Right lobe of liver (tissue), 6 donors: ENCODE measurements at regions not wholly inside any gene's neighbourhood (a gene's known extent, or its start where the extent isn't known, plus 50 kb on each side); places are given as distances from the start of the nearest gene placed in this dataset.

Source experiments
- ATAC-seq, 4 donors: fragments of 200-7000 bp; cut with Tn5 transposase; one replicate each; pipeline ENCODE4 v1.9.1; 2020; ENCODE audit warnings: mild to moderate bottlenecking in 4 of 4, moderate library complexity in 4 of 4
- DNase-seq, 3 donors: peaks; one replicate each; pipeline ENCODE4 v3.0.0-alpha.2; 2020
- H3K27ac ChIP-seq, 3 donors: fragments of 200-600 bp; one replicate each; pipeline ENCODE4 v1.8.0; 2022
- H3K27me3 ChIP-seq, 2 donors: fragments of 200-600 bp; one replicate each; pipeline ENCODE4 v1.8.0; 2022
- H3K36me3 ChIP-seq, 4 donors: fragments of 200-600 bp; sonication (generic) in 1 of 4; one replicate each; pipeline versions ENCODE4 v1.5.1 to v1.8.0; 2017 to 2022; ENCODE audit warnings: control low read depth in 1 of 4
- H3K4me1 ChIP-seq, 4 donors: fragments of 200-600 bp; sonication (generic) in 1 of 4; one replicate each; pipeline versions ENCODE4 v1.5.1 to v1.8.0; 2017 to 2022; ENCODE audit warnings: control low read depth in 1 of 4
- H3K4me3 ChIP-seq, 3 donors: fragments of 200-600 bp; one replicate each; pipeline ENCODE4 v1.8.0; 2022
- H3K9me3 ChIP-seq, 4 donors: fragments of 200-600 bp; sonication (generic) in 1 of 4; one replicate each; pipeline versions ENCODE4 v1.5.1 to v1.8.0; 2017 to 2022; ENCODE audit warnings: control low read depth in 1 of 4
- POLR2A ChIP-seq: fragments of 450-650 bp; IDR thresholded peaks from one replicate; pipeline ENCODE4 v1.6.1; 2017; ENCODE audit warnings: antibody characterized with exemption, mild to moderate bottlenecking
- WGBS: methylation state at CpG from one replicate; pipeline ENCODE4 v1.1.6; 2018; ENCODE audit warnings: low coverage, low lambda C conversion rate; ENCODE audit not compliant: insufficient coverage; ENCODE audit errors: missing lambda C conversion rate; 5-methylcytosine and 5-hydroxymethylcytosine counted together
- intact Hi-C, 2 donors: fragments of 100-400 bp; cut with DNase I; formaldehyde crosslinking; loops; one replicate each; pipeline versions ENCODE4 v1.11.2 to v1.14.1; 2022
- TF ChIP-seq, protein P1 (sequence below), 4 donors: fragments of 200-600 bp in 3 of 4; fragments of 450-650 bp in 1 of 4; IDR thresholded peaks; one replicate each; pipeline versions ENCODE4 v1.5.1 to v1.8.0; 2016 to 2022; ENCODE audit warnings: antibody characterized with exemption in 4 of 4, mild to moderate bottlenecking in 2 of 4
- donor health status: DM: no; HTN: yes; CAD: no.
- donor health status: DM: no; HTN: no; CAD: no.
- donor health status: DM: no; HTN: no; CAD: no.
- donor health status: DM: no; HTN: yes; CAD: no.
- donor health status: DM: no; HTN: yes; CAD: no.

DNA sequence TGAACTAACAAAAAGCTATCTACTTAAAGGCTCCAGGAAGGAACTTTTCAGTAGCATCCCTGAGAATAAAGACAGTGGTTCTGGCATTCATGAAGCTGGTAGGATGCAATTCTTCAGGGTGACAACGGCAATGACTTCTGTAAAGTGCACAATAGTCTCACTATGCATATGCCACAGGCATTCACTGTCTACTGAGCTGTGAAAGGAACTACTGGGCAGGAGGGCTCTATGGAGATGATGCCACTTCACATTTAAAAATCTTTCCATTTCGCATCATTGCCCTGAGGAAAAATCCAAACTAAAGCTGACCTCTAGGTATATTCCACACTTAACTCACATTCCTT, 2020.6 kb upstream of the PCDH20 start:
- no peak overlapping the region for H3K27ac ChIP-seq
- ATAC-seq, result no peak
- H3K9me3 ChIP-seq, result no peaks in the 10 kb centered on the region
- no peak for DNase-seq
- H3K27me3 ChIP-seq, result no peaks in the 10 kb centered on the region
- intact Hi-C loops, result no loop called here
- no peaks in the 10 kb centered on the region for H3K36me3 ChIP-seq
- no peak overlapping the region for H3K4me3 ChIP-seq
- no peaks in the 10 kb centered on the region for H3K4me1 ChIP-seq
- WGBS, result 61% methylated on average over 2 of the region's 2 CpGs
- TF ChIP-seq, protein P1, sequence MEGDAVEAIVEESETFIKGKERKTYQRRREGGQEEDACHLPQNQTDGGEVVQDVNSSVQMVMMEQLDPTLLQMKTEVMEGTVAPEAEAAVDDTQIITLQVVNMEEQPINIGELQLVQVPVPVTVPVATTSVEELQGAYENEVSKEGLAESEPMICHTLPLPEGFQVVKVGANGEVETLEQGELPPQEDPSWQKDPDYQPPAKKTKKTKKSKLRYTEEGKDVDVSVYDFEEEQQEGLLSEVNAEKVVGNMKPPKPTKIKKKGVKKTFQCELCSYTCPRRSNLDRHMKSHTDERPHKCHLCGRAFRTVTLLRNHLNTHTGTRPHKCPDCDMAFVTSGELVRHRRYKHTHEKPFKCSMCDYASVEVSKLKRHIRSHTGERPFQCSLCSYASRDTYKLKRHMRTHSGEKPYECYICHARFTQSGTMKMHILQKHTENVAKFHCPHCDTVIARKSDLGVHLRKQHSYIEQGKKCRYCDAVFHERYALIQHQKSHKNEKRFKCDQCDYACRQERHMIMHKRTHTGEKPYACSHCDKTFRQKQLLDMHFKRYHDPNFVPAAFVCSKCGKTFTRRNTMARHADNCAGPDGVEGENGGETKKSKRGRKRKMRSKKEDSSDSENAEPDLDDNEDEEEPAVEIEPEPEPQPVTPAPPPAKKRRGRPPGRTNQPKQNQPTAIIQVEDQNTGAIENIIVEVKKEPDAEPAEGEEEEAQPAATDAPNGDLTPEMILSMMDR (IDR thresholded peaks at IDR 0.05), result no peak
- no peak for TF ChIP-seq POLR2A

DNA sequence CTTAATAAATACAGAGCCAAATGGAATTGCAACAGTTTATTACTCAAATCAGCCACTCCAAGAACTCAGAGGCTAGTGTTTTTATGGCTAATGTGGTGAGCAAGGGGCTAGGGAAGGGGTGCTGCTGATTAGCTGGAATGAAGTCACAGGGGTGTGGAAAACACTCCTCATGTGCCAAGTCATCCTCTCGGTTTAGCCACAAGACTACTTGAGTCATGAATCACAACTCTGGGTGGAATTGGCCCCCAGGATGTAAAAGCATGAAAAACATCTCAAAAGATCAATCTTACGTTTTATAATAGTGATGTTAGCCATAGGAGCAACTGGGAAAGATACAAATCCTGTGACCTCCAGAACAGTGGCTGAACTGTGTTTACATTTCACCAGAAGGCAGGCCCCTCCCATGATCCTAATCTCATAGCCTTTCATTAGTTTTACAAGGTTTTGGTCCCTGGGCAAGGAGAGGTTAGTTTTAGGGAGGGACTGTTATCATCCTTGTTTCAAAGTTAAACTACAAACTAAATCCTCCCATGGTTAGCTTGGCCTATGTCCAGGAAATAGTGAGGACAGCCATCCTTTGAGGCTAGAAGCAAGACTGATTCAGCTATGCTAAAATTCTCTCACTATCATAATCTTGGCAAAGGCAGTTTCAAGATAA, 2020.1 kb upstream of the PCDH20 start:
- no peak overlapping the region for H3K4me3 ChIP-seq
- H3K27ac ChIP-seq, result no peak overlapping the region
- intact Hi-C loops, result no loop called here
- H3K27me3 ChIP-seq, result no peaks in the 10 kb centered on the region
- H3K9me3 ChIP-seq, result no peaks in the 10 kb centered on the region
- DNase-seq, result no peak
- no peak for ATAC-seq
- no peaks in the 10 kb centered on the region for H3K36me3 ChIP-seq
- 14% methylated on average over 2 of the region's 2 CpGs for WGBS
- no peaks in the 10 kb centered on the region for H3K4me1 ChIP-seq
- TF ChIP-seq, protein P1 (IDR thresholded peaks at IDR 0.05), result no peak
- no peak for TF ChIP-seq POLR2A

DNA sequence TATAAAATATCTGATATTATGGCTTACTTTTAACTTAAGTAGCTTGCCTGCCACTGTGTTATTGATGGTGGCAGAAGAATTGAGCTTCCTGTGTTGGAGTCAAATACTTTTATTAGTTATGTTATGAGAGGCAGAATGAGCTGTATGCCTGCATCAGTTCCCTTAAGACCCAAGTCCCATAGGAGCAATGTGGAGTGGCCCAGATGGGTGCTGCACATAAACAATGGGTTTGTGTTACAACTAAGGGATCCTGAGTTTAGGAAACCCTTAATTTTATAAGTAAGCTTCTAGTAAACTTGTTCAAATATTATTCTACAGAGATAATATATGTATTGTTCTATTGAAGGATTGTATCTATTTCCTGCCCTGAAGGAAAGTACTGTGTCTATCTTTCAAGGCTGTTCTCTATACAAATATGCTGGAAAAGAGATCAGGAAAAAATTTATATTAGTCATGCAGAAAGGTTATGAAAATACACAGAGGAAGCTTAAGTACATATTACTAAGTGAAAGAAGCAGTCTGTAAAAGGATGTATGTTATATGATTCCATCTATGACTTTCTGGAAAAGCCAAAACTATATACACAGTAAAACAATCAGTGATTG, 2018.0 kb upstream of the PCDH20 start:
- TF ChIP-seq, protein P1 (IDR thresholded peaks at IDR 0.05), result no peak
- no peak for TF ChIP-seq POLR2A
- H3K4me1 ChIP-seq, result no peaks in the 10 kb centered on the region
- no peaks in the 10 kb centered on the region for H3K9me3 ChIP-seq
- DNase-seq (no peak), ATAC-seq (no peak)
- no peaks in the 10 kb centered on the region for H3K27me3 ChIP-seq
- H3K36me3 ChIP-seq, result no peaks in the 10 kb centered on the region
- H3K4me3 ChIP-seq, result no peak overlapping the region
- intact Hi-C loops, result no loop called here
- no peak overlapping the region for H3K27ac ChIP-seq

DNA sequence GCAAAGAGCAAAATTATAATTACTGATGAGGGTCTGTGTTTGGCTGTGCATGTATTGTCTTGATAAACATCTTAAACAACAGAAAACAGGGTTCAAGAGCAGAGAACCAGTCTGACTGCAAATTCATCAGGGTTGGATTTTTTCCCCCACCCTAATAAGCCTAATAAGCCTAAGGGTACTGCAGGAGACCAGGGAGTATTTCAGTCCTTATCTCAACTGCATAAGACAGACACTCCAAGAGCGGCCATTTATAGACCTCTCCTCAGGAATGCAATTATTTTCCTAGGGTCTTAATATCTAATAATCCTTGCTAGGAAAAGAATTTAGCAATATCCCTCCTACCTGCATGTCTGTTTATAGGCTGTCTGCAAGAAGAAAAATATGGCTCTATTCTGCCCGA, 2011.5 kb upstream of the PCDH20 start:
- intact Hi-C loops, result no loop called here
- Histone ChIP-seq H3K4me1 (no peaks in the 10 kb centered on the region), H3K4me3 (no peak overlapping the region), H3K27me3 (no peaks in the 10 kb centered on the region), H3K36me3 (no peaks in the 10 kb centered on the region), H3K27ac (no peak overlapping the region), H3K9me3 (no peaks in the 10 kb centered on the region)
- ATAC-seq, result no peak
- WGBS, result 100% methylated on average over 2 of the region's 2 CpGs
- TF ChIP-seq, protein P1 (IDR thresholded peaks at IDR 0.05), result no peak
- no peak for TF ChIP-seq POLR2A
- DNase-seq, result no peak
